ENCODE measurements at regions not wholly inside any gene's neighbourhood (a gene's known extent, or its start where the extent isn't known, plus 50 kb on each side); places are given as distances from the start of the nearest gene placed in this dataset.

GRCh38 chr15:54810496-54810895 lies 386.2 kb downstream of the RSL24D1 start:
- TF ChIP-seq, protein P1, sequence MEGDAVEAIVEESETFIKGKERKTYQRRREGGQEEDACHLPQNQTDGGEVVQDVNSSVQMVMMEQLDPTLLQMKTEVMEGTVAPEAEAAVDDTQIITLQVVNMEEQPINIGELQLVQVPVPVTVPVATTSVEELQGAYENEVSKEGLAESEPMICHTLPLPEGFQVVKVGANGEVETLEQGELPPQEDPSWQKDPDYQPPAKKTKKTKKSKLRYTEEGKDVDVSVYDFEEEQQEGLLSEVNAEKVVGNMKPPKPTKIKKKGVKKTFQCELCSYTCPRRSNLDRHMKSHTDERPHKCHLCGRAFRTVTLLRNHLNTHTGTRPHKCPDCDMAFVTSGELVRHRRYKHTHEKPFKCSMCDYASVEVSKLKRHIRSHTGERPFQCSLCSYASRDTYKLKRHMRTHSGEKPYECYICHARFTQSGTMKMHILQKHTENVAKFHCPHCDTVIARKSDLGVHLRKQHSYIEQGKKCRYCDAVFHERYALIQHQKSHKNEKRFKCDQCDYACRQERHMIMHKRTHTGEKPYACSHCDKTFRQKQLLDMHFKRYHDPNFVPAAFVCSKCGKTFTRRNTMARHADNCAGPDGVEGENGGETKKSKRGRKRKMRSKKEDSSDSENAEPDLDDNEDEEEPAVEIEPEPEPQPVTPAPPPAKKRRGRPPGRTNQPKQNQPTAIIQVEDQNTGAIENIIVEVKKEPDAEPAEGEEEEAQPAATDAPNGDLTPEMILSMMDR (IDR thresholded peaks at IDR 0.05) = no peak
- TF ChIP-seq EP300 (IDR thresholded peaks at IDR 0.05) = no peak
- TF ChIP-seq CHD4 (IDR thresholded peaks at IDR 0.05; ENCODE audit: borderline replicate concordance) = no peak
- TF ChIP-seq MAX (IDR thresholded peaks at IDR 0.05) = no peak
- no peak for TF ChIP-seq ZFP36 (IDR thresholded peaks at IDR 0.05; ENCODE audit: borderline replicate concordance, partially characterized antibody)
- TF ChIP-seq, protein P2, sequence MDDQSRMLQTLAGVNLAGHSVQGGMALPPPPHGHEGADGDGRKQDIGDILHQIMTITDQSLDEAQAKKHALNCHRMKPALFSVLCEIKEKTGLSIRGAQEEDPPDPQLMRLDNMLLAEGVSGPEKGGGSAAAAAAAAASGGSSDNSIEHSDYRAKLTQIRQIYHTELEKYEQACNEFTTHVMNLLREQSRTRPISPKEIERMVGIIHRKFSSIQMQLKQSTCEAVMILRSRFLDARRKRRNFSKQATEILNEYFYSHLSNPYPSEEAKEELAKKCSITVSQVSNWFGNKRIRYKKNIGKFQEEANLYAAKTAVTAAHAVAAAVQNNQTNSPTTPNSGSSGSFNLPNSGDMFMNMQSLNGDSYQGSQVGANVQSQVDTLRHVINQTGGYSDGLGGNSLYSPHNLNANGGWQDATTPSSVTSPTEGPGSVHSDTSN (IDR thresholded peaks at IDR 0.05) = no peak
- no peak for TF ChIP-seq CEBPB (IDR thresholded peaks at IDR 0.05)
- no peak for TF ChIP-seq NFE2L2 (conservative IDR thresholded peaks at IDR 0.05; ENCODE audit: low read length)
- no peak for TF ChIP-seq JUN (IDR thresholded peaks at IDR 0.05)

All from A549 (cell line).